HG03025 (cell line): ENCODE measurements at regions not wholly inside any gene's neighbourhood (a gene's known extent, or its start where the extent isn't known, plus 50 kb on each side); places are given as distances from the start of the nearest gene placed in this dataset.

ENCODE experiments used
- ATAC-seq: cut with Tn5 transposase; IDR thresholded peaks from one replicate; pipeline ENCODE4 v1.9.1; 2021; ENCODE audit warnings: mild to moderate bottlenecking, moderate library complexity; ENCODE audit not compliant: unreplicated experiment, low FRiP score

DNA sequence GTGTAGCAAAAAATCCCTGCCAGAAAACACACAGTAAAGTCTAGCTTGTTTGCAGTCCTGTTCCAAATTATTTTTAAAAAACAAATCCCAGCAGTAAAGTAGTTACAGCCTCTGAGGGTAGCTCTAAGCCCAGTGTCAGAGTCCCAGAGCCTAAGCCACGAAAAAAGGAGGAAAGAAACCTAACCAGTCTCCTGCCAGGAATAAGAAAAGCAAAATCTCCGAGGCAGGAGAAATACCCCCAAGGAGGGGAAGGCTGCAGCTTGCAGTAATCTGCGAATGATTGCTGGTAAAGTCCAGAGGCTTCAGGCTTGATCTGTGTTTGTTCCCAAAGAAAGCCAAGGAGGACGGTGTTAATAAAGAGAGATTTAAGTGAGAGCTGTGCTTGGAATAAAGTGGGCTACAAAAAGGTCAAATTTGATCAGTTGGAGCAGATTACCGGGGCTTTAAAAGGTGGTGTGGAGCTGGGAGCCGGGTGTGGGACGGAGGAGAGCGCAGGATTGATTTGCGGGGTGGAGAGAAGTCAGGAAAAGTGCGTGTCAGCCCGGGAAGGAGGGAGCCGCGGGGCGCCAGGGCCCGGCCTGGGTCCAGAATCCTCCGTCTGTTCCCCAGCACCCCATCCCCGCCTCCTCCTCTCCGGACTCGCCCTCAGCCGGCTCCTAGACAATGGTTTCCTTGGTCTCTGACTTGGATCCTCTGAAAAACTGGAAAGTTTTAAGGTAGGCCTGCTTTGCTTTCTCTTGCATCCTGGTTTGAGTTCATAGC is 219.4 kb upstream of the CELF2 start:
- no peak for ATAC-seq

DNA sequence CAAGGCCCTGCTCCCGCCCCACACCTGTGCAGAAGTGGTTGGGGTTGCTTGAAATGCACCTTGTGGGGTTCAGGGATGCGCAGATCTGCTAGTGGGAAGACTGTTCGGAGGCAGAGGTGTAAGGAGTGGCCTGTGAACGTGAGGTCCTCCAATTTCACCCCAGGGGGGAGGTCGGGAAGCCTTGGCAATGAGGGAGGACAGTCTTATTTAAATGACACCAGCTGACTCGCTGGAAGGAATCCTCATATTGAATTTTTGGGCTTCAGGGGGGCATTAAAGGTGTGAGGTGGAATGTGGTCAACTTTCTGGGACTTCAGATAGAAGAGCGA is 218.8 kb upstream of the CELF2 start:
- ATAC-seq = no peak

DNA sequence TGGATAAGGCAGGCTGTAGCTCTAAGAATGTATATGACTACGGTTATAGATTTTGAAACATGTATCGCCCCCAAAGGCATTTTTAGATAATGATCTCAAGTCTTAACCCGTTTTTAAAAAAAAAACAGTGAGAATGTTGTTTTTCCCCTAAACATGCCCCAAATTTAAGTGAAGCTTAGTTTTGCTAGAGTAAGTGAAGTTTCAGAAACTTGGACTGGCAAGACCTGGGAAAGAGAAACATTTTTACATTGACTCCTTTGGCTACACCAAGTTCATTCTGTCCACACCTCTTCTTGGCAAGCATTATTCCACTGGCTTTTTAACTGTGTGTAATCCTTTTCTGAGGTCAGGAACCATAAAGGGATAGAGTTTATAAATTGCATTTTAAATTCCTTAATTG is 216.7 kb upstream of the CELF2 start:
- no peak for ATAC-seq

DNA sequence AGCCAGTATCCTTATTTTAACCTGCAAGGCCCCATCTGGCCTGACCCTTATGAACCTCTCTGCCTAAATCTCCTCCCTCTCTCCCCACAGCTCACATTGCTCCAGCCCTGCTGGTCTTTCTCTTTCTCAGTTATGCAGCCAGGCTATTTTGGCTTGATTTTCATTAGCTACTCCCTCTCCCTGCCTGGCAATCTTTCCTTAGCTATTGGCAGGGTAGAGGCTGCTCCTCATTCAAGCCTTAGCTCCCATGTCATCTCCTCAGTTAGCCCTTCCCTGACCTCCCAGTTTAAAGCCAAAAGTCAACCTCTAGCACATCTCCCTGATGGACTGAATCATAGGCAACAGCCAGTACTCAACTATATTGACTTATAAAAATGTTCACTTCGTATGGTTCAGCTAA is 214.4 kb upstream of the CELF2 start:
- no peak for ATAC-seq

DNA sequence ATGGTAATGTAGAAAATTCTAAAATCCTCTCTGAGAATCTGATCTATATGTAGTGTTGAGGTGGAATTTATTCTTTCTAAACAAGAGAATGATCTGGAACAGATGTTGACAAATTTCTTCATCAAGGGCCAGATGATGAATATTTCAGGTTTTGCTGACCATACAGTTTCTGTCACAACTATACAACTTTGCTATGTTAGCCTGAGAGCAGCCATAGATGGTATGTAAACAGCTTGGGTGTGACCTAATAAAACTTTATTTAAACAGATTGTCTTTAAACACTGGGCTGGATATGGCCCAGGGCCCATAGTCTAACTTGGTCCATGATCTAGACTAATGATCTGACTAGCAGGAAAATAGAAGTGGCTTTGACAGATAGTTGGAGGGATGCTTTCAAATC is 213.6 kb upstream of the CELF2 start:
- ATAC-seq = no peak

DNA sequence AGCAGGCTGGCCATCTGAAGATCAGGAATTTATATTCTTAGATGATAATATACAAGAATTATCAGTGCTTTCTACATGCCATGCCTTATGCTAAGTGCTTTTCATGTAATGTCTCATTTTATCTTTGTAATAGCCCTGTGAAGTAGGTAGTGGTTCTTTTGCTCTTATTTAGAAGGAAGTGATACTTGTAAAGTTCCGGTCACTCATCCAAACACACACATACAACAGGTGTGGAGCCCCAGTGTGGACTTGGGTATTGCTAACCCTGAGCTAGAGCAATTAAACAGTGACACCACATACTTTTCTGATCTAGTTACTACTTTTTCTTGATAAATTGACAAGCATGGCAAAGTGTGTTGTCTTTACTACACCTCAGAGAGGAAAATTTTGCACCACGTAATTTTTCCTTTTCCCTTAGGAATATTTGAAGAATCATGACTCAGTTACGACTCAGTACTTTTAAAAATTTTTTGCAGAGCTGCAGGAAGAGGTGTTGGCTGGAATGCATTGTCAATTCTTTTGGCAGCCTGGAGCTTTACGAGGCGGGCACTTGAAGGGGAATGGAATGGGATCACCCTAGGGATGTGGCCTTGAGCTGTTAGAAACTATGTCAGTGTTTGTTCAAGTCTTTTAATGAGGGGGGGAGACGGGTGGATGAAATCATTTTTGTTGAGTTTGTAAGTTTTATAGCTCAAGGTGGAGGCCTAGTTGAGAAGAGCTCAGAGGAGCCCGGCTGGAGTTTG is 212.5 kb upstream of the CELF2 start:
- ATAC-seq = no peak

DNA sequence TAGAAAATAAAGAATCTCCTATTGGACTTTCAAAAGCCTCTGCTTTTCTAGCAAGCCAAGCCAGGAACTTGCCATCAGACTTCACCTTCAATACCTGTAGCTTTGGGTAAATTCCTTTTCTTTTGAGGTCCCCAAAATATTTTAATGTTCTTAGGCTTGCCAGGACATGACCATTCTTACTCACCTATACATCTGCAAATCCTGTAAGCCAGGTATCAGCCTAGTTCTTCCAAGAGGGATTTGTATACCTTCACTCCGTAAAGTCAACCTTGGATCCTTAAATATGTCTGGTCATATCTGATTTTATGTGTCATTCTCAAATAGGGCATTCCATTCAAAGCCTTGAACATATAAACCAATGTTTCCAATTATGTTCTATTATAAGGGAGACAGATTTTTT is 210.6 kb upstream of the CELF2 start:
- ATAC-seq = no peak

DNA sequence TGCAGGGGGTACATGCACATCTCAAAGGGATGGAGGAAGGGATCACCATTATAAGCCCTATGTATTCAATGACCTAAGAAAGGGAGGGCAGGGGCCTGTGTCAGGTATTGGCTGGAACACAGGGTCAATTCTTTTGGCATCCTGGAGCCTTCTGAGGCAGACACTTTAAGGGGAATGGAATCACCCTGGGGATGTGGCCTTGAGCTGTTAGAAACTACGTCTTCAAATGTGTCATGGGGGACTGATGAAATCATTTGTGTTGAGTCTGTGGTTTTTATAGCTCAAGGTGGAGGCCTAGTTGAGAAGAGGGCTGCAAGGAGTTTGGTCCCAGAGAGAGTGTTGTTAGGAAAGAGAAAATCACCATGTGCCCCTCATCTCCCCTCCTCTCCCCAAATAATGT is 206.1 kb upstream of the CELF2 start:
- no peak for ATAC-seq

DNA sequence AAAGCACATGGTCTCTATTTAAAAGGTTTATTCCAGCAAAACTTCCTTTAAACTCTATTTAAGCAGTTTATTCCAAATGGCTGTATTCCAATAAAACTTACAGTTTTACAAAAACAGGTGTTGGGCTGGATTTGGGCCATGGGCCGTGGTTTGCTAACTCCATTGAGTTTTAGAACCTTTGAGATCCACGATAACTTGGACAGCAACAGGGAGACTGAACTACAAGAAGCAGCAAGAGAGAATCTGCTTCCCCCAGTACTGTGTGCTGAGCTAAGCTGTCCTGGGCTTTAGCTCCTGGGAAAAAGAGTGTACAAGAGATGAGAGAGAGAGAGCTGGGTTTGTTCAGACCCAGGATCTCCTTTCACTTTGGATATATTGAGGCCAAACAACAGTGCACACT is 204.0 kb upstream of the CELF2 start:
- ATAC-seq = no peak

DNA sequence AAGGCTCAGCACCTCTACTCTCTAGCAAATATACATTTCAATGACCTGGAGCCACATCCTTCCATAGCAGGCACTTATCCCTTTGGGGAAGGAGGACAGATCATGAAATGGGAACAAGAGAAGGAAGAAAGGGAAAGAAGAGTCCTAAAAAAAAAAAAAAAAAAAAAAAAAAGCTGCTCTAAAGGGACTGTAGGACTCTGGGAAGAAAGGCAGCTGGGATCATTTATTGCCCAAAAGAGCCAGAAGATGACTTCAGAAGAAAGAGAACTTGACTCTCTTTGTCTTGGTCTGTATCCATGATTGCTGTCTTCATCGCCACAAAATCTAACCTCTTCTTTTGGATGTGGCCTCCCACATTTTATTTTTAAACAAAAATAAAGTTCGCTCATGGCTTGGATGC is 203.6 kb upstream of the CELF2 start:
- no peak for ATAC-seq

DNA sequence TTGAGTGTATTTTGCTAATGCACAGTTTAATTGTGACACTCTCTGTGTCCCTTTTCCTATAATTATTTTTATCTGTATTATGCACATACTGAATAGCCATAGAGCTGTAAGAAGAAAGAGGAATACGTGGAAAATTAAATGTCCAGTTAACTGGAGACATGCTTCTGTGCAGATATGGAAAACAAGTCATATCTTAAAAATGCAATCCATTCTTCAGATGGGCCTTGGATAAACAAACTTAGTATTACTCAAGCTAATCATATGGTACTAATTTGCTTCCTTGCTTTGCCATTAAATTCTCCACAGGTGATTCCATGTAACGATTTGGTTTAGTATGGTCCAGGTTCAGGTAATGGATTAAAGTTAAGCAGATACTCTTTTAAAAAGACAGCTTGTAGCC is 201.2 kb upstream of the CELF2 start:
- no peak for ATAC-seq

DNA sequence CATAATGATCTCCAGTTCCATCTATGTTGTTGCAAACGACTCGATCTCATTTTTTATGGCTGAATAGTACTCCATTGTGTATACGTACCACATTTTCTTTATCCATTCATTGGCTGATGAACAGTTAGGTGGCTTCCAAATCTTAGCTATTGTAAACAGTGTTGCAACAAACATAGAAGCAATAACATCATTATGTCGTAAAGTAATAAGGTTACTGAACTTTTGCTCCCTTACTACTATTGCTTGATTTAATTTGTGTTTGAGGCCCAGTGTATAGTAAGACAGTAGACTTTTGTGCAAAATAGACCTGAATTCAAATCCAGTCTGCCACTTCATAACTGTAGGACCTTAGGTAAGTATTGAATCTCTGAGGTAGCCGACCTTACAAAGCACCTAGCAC is 200.1 kb upstream of the CELF2 start:
- no peak for ATAC-seq

DNA sequence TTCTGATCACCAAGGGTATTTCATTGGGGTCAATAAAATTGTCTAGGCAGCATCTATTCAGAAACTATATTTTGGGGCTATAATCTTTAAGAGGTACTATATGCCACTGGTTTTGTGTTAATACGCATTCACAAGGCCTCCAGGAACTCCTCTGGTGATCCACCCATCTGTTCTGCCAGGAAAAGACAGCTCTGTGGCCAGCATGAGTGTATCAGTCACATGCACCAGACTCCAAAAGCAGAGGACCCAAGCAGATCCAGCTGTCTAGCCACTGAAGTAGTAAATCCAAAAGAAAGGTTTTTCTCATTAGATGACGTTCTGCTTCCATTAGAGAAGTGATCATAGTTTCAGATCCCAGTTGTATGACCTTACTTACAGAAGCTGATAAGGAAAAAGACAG is 199.6 kb upstream of the CELF2 start:
- no peak for ATAC-seq

DNA sequence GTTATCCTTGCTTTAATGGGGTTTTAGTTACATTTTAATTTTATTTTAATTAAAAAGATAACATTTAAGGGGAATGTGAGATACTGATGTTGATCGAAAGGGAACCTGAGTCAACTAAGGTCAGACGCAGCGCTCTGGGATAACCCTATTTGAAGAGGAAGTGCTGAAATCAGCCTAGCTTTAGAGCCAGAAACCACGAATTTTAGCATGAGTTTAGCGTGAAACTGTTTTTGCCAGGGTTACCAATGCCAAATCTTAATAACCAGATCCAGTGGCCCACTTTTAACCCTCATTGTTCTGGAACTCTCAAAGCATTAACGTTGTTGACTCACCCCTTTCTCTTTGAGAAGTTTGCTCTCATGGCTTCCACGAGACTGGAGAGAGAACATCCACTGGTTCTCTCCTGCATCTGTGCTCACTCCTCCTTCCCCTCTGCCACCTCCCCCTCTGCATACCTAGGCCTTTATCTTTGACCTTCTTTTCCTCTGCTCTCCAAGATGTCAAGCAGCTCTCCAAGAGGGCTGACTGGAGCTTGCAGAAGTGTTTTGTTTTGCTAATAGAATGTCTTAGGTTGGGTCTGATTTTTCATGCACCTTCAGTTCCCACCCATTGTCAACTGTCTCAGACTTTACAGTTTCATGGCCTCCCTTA is 198.3 kb upstream of the CELF2 start:
- ATAC-seq = no peak

DNA sequence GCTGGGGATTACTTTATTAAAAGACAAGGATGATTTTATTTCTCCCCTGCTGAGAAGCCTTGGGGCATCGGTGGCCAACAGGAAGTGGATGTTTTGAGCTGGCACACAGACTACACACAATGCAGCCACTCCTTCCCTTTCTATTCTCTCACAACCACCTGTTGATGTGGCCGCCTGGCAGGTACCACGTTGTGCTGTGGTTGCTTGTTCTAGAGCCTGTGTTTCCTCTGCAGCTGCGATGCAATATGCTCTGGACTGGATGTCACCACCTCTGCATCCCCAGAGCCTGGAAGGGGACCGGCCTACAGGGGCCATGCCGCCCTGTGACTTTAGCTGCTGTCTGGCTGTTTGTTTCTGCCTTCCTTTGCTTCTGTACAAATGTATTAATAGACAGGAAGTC is 195.7 kb upstream of the CELF2 start:
- no peak for ATAC-seq

DNA sequence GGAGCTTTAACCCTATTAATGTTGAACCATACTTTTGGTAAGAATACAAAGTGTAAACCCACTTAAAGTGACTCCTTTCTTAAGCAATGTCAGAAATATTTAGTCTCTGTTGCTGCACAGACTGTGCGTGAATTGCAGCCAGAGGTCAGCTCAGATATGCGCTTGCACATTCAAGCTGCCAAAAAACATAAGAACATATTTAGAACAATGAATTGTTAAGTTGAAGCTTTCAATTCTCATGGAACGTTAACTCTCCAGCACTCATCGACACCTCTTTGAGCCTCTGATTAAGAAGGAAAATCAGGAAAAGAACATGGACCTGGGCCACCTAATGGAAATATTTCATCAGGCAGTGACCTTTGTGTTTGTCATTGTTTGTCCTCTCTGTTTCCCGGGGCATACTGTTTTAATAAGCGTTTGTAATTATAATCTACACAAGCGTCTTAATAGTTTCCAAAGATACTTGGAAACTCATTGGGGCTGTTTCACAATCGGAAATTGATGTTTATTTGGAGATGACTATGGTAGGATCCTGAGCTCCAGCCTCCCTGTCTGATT is 193.0 kb upstream of the CELF2 start:
- ATAC-seq = no peak

DNA sequence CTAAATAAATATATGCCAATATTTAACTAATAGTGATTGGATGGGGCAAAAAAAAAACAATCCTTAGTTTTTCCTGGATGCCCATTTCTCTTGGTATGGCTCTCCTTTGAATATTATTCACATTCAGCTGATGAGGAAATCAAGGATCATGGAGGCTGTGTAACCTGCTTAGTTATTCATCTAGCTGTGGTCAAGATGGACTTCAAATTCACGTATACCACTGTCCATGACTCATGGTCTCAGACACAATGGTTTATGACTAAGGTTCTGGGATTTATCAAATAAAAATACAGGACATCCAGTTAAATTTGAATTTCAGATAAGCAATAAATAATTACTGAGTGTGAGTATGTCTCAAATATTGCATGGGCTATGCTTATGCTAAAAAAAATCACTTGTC is 191.5 kb upstream of the CELF2 start:
- no peak for ATAC-seq

DNA sequence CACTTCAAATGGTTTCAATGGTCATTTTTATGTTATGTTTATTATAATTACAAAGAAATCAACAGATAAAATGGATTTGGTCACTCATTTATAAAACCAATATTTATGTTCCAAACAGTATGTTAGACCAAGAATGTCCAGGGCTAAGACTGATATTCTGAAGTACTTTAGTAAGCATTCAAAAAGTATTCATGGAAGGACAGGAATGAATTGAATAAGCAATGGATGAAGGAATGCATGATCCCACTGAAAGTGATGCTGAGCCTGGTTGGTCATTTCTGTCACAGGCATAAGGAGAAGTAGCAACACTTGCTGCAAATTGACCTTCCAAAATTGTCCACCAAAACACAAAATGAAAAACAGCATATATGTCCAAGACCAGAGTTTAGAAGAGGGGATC is 189.0 kb upstream of the CELF2 start:
- ATAC-seq = no peak

DNA sequence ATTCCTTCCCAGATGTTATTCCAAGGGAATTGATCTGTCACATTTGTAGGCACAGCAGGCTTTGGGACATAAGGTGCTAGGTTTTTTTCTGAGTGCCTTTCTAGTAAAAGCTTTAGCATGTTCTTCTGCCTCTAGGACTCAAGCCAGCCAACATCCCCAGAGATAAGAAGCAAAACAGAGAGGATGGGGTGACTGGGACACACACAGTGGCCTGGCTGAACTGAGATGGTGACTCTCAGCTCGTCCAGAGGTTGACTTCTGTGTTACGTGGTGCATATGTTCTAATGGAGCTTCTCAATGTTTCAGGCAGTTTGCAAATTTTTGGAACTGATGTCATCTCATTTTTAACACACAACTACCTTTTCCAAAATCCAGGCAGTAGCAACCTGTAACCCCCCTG is 188.1 kb upstream of the CELF2 start:
- ATAC-seq = no peak

DNA sequence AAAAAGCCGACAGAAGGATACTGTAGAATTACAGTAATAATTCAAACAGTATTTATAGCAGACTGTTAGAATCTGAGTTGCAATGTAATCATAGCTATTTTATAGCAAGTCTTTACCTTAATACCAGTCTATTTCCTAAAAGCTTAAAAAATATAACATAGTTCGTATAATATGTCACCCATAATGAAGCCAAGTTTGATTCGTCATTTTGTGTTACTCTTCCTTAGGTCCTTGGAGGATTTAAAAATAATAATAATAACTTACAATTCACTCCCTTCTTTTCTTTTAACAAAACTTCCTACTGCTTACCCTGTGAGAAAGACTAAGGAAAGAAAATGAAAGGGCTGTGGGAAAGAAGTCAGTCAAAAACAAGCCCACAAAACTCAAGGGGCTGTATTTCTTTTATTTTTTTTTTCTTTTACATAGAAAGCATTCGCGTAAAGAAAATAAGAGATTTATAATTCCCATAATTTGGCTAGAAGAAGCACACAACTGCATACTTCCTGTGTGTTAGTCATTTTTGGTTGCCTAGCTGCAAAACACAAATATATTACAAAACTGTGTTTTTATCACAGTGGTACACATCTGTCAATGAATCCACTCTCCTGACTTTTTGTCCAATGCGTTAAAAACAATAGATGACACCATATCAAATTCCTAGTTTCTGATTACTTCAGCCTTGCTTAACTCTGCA is 187.2 kb upstream of the CELF2 start:
- no peak for ATAC-seq

DNA sequence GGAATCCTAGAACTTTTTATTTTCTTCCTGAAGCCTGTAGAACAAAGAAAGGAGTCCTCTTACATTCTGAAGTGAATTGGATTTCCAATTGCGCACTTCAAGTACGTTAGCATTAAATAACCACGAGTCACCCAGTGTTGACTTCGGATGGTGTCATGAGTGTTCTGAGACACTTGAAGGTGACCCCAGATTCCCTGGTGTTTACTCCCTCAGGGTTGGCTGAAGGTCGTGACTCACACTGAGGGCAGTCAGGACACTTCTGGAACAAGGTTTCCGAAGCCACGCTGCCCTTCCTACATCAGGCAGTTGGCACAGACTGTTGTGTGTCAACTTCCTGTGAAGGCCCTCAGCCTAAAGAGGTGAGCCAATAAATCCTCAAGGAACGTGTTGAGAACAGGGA is 186.6 kb upstream of the CELF2 start:
- ATAC-seq = no peak
